ENCODE measurements at regions not wholly inside any gene's neighbourhood (a gene's known extent, or its start where the extent isn't known, plus 50 kb on each side); places are given as distances from the start of the nearest gene placed in this dataset.

- no peak for TF ChIP-seq CTCF (IDR thresholded peaks at IDR 0.05)
- no peak for TF ChIP-seq POLR2A (IDR thresholded peaks at IDR 0.05)
- no peak for TF ChIP-seq POLR2AphosphoS5 (IDR thresholded peaks at IDR 0.05)
Measured at GRCh38 chr1:235918032-235918431, 51.3 kb upstream of the LYST start.

Measured in transverse colon (tissue), 4 donors.